Endothelial cell of umbilical vein (primary cell): ENCODE measurements at regions not wholly inside any gene's neighbourhood (a gene's known extent, or its start where the extent isn't known, plus 50 kb on each side); places are given as distances from the start of the nearest gene placed in this dataset.
"Not testable (repeated sequence)": the region's sequence is repeated elsewhere in the genome, so short reads cannot be mapped to it uniquely, and the experiment has no call there.

Experiments used
- BruUV-seq: library from RNA; stranded (reverse); fragments of 400-500 nt; replicated peaks from 2 replicates; lab custom pipeline; 2021; lab: Mats Ljungman, UMichigan
- CTCF ChIA-PET: fragments of 300-600, 350-600 bp; sonication (Branson Sonifier 250); formaldehyde crosslinking; loops from one replicate; lab custom pipeline; 2021; ENCODE audit warnings: antibody characterized with exemption, inconsistent platforms; lab: Charles Lee
- POLR2A ChIA-PET: fragments of 300-600, 350-600 bp; sonication (Branson Sonifier 250); formaldehyde crosslinking; loops from one replicate; lab custom pipeline; 2021; ENCODE audit warnings: antibody characterized with exemption, inconsistent platforms; lab: Charles Lee
- DNase-seq: peaks from one replicate; pipeline ENCODE4 v3.0.0-alpha.2; 2011; ENCODE audit warnings: low read depth, low spot score
- FAIRE-seq: peaks from 2 replicates; lab custom pipeline; 2011; peaks lifted over from hg19 to GRCh38; lab: Jason Lieb, UNC
- H2AFZ ChIP-seq: 2 replicates; pipeline ENCODE4 v1.6.0; 2012; ENCODE audit warnings: low read depth, low read length, control low read depth, inconsistent platforms
- H3K27ac ChIP-seq: 2 replicates; pipeline ENCODE4 v1.5.1; 2011; ENCODE audit warnings: low read depth, mild to moderate bottlenecking, control low read depth, low read length, moderate library complexity; ENCODE audit not compliant: insufficient read depth
- H3K27me3 ChIP-seq, 2 experiments: 2 replicates each; pipeline versions ENCODE4 v1.6.0 to v1.6.1; 2011; ENCODE audit warnings: low read length in 2 of 2, mixed read lengths in 1 of 2; ENCODE audit not compliant: control insufficient read depth in 2 of 2, insufficient read depth in 2 of 2
- H3K36me3 ChIP-seq, 2 experiments: 2 replicates in 1 of 2; 3 replicates in 1 of 2; pipeline ENCODE4 v1.5.1; 2011; ENCODE audit warnings: low read length in 2 of 2, mild to moderate bottlenecking in 1 of 2, moderate library complexity in 1 of 2; ENCODE audit not compliant: control insufficient read depth in 2 of 2, insufficient read depth in 2 of 2; ENCODE audit errors: extremely low read depth in 1 of 2
- H3K4me1 ChIP-seq: 3 replicates; pipeline ENCODE4 v1.5.1; 2011; ENCODE audit warnings: mild to moderate bottlenecking, low read length; ENCODE audit not compliant: control insufficient read depth, insufficient read depth; ENCODE audit errors: extremely low read depth
- H3K4me2 ChIP-seq: 2 replicates; pipeline ENCODE4 v1.6.1; 2011; ENCODE audit warnings: low read length, control low read depth, mixed read lengths; ENCODE audit not compliant: insufficient read depth
- H3K4me3 ChIP-seq, 3 experiments: fragments of 200-600 bp in 1 of 3; sonication (generic), shearing (Covaris generic) in 1 of 3; replicated peaks in 1 of 3; 2 replicates each; pipeline ENCODE4 v1.5.1; 2011 to 2016; ENCODE audit warnings: control low read depth in 3 of 3, low read length in 3 of 3, mild to moderate bottlenecking in 2 of 3, inconsistent platforms in 1 of 3, low read depth in 1 of 3, moderate library complexity in 1 of 3; ENCODE audit not compliant: insufficient read depth in 1 of 3
- H3K79me2 ChIP-seq: 2 replicates; pipeline ENCODE4 v1.6.0; 2012; ENCODE audit warnings: low read length, inconsistent platforms; ENCODE audit not compliant: control insufficient read depth, insufficient read depth
- H3K9ac ChIP-seq: replicated peaks from 2 replicates; pipeline ENCODE3; 2011; ENCODE audit warnings: low read length, control low read depth; ENCODE audit not compliant: insufficient read depth; ENCODE audit errors: extremely low read depth
- H3K9me1 ChIP-seq: replicated peaks from 3 replicates; pipeline ENCODE4 v1.6.0; 2011; ENCODE audit warnings: mild to moderate bottlenecking, low read length; ENCODE audit not compliant: control insufficient read depth, insufficient read depth; ENCODE audit errors: extremely low read depth
- H3K9me3 ChIP-seq: replicated peaks from 2 replicates; pipeline ENCODE4 v1.5.1; 2012; ENCODE audit warnings: low read length, inconsistent platforms; ENCODE audit not compliant: control insufficient read depth, insufficient read depth
- H4K20me1 ChIP-seq: replicated peaks from 2 replicates; pipeline ENCODE3; 2011; ENCODE audit warnings: mild to moderate bottlenecking, low read length; ENCODE audit not compliant: control insufficient read depth, insufficient read depth; ENCODE audit errors: extremely low read depth
- EZH2 ChIP-seq: IDR thresholded peaks from 2 replicates; pipeline ENCODE4 v1.6.1; 2012; ENCODE audit warnings: borderline replicate concordance, low read depth, mild to moderate bottlenecking, moderate library complexity, low read length, inconsistent platforms; ENCODE audit not compliant: severe bottlenecking
- FOS ChIP-seq: IDR thresholded peaks from 2 replicates; pipeline ENCODE4 v1.6.1; 2011; ENCODE audit warnings: mild to moderate bottlenecking, low read length, moderate library complexity, borderline replicate concordance; ENCODE audit not compliant: insufficient read depth
- GATA2 ChIP-seq: IDR thresholded peaks from 2 replicates; pipeline ENCODE4 v1.7.0; 2011; ENCODE audit warnings: low read depth, mild to moderate bottlenecking, moderate library complexity, mixed read lengths, low read length; ENCODE audit not compliant: insufficient read length, insufficient read depth
- JUN ChIP-seq: IDR thresholded peaks from 2 replicates; pipeline ENCODE4 v1.6.1; 2011; ENCODE audit warnings: borderline replicate concordance, low read depth; ENCODE audit not compliant: insufficient read length, insufficient read depth
- MYC ChIP-seq: IDR thresholded peaks from one replicate; pipeline ENCODE4 v1.6.1; 2011; ENCODE audit warnings: mild to moderate bottlenecking, low read depth, low read length
- POLR2A ChIP-seq: IDR thresholded peaks from 2 replicates; pipeline ENCODE4 v1.6.1; 2012; ENCODE audit warnings: low read depth, mild to moderate bottlenecking, control low read depth, low read length
- POLR2AphosphoS5 ChIP-seq: IDR thresholded peaks from 2 replicates; pipeline ENCODE4 v1.6.1; 2012; ENCODE audit warnings: low read depth, mild to moderate bottlenecking, control low read depth, low read length, moderate library complexity; ENCODE audit not compliant: insufficient read depth
- dilution Hi-C: fragments of 300-500 bp; cut with MboI; formaldehyde crosslinking; loops from one replicate; pipeline ENCODE4 v1.15.0; 2019; ENCODE audit warnings: low sequenced_read_pairs; ENCODE audit not compliant: extremely low pct_ligation_motif_present
- intact Hi-C: fragments of 100-400 bp; cut with micrococcal nuclease; formaldehyde crosslinking; loops from one replicate; pipeline ENCODE4 v1.10.0; 2022
- TF ChIP-seq, protein P1 (sequence below): IDR thresholded peaks from 2 replicates; pipeline ENCODE4 v1.6.1; 2011; ENCODE audit not compliant: insufficient read depth, insufficient read length
- TF ChIP-seq, protein P2 (sequence below), 2 donors: IDR thresholded peaks; 1 replicate in 1 of 2; 2 replicates in 1 of 2; pipeline ENCODE4 v1.5.1; 2011; ENCODE audit warnings: low read length in 2 of 2, mild to moderate bottlenecking in 2 of 2, moderate library complexity in 2 of 2, control low read depth in 1 of 2, inconsistent platforms in 1 of 2, low read depth in 1 of 2; ENCODE audit not compliant: insufficient read depth in 1 of 2; ENCODE audit errors: extremely low read depth in 1 of 2

GRCh38 chr3:145326666-145327065, 834.3 kb downstream of the PLOD2 start:
- Histone ChIP-seq H2AFZ (no peak overlapping the region), H3K27me3 (no peaks in the 10 kb centered on the region), H3K79me2 (no peaks in the 10 kb centered on the region), H3K9me1 (no peaks in the 10 kb centered on the region), H3K9ac (no peak overlapping the region), H4K20me1 (no peaks in the 10 kb centered on the region), H3K27ac (no peak overlapping the region), H3K4me2 (no peak overlapping the region), H3K36me3 (no peaks in the 10 kb centered on the region), H3K4me1 (no peaks in the 10 kb centered on the region), H3K9me3 (no peaks in the 10 kb centered on the region), H3K4me3 (no peak overlapping the region)
- dilution Hi-C loops: no loop called here
- TF ChIP-seq POLR2AphosphoS5: no peak
- no peak for TF ChIP-seq FOS
- TF ChIP-seq, protein P1, sequence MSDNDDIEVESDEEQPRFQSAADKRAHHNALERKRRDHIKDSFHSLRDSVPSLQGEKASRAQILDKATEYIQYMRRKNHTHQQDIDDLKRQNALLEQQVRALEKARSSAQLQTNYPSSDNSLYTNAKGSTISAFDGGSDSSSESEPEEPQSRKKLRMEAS: no peak
- TF ChIP-seq, protein P2, sequence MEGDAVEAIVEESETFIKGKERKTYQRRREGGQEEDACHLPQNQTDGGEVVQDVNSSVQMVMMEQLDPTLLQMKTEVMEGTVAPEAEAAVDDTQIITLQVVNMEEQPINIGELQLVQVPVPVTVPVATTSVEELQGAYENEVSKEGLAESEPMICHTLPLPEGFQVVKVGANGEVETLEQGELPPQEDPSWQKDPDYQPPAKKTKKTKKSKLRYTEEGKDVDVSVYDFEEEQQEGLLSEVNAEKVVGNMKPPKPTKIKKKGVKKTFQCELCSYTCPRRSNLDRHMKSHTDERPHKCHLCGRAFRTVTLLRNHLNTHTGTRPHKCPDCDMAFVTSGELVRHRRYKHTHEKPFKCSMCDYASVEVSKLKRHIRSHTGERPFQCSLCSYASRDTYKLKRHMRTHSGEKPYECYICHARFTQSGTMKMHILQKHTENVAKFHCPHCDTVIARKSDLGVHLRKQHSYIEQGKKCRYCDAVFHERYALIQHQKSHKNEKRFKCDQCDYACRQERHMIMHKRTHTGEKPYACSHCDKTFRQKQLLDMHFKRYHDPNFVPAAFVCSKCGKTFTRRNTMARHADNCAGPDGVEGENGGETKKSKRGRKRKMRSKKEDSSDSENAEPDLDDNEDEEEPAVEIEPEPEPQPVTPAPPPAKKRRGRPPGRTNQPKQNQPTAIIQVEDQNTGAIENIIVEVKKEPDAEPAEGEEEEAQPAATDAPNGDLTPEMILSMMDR (IDR thresholded peaks at IDR 0.05; ENCODE audit: extremely low read depth in 1 of 2, insufficient read depth in 1 of 2, low read depth in 1 of 2, low read length in 2 of 2): no peak
- no peak for TF ChIP-seq POLR2A
- no peak for TF ChIP-seq MYC
- TF ChIP-seq EZH2: no peak
- TF ChIP-seq JUN: no peak
- no peak for TF ChIP-seq GATA2
- ChIA-PET CTCF (interaction anchor here (0.9 kb wide), 1 partner anchor 25 kb away, joined by 3 read pairs; no protein-coding TSS in a partner anchor), POLR2A (no interaction called here)
- intact Hi-C loops: no loop called here
- FAIRE-seq: no peak
- DNase-seq: no peak
- BruUV-seq: no TSS peak

DNA sequence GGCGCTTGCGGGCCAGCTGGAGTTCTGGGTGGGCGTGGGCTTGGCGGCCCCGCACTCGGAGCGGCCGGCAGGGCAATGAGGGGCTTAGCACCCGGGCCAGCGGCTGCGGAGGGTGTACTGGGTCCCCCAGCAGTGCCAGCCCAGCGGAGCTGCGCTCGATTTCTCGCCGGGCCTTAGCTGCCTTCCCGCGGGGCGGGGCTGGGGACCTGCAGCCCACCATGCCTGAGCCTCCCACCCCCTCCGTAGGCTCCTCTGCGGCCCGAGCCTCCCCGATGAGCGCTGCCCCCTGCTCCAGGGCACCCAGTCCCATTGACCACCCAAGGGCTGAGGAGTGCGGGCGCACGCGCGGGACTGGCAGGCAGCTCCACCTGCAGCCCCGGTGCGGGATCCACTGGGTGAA, 827.6 kb downstream of the PLOD2 start:
- BruUV-seq, H3K36me3 ChIP-seq, FAIRE-seq, DNase-seq, POLR2A ChIA-PET, H3K4me3 ChIP-seq, CTCF ChIA-PET, H3K9ac ChIP-seq, H3K9me1 ChIP-seq, H3K79me2 ChIP-seq, H2AFZ ChIP-seq, H3K4me2 ChIP-seq, H3K27me3 ChIP-seq, H3K4me1 ChIP-seq, H4K20me1 ChIP-seq, intact Hi-C loops, H3K27ac ChIP-seq, H3K9me3 ChIP-seq, dilution Hi-C loops: not testable (repeated sequence)
